ENCODE measurements at regions not wholly inside any gene's neighbourhood (a gene's known extent, or its start where the extent isn't known, plus 50 kb on each side); places are given as distances from the start of the nearest gene placed in this dataset.

GRCh38 chr5:173790836-173791546 lies 97.2 kb upstream of the CPEB4 start:
- DNase-seq (ENCODE audit: low read depth in 1 of 2, low spot score in 2 of 2) (no peak), FAIRE-seq (no peak)
- Histone ChIP-seq H2AK5ac (ENCODE audit: low read depth, low read length) (no peak overlapping the region), H3K79me2 (ENCODE audit: control insufficient read depth in 1 of 2, insufficient read depth in 2 of 2, low read length in 2 of 2) (no peaks in the 10 kb centered on the region), H3K18ac (ENCODE audit: extremely low read depth, low read length) (no peak overlapping the region), H3K23me2 (ENCODE audit: low read depth, low read length) (no peaks in the 10 kb centered on the region), H2BK5ac (ENCODE audit: low read depth, low read length) (no peak overlapping the region), H3K14ac (ENCODE audit: insufficient read length) (no peak overlapping the region), H2BK120ac (replicated peaks; ENCODE audit: low read depth, low read length) (no peak overlapping the region), H3K9ac (replicated peaks in 1 of 4; ENCODE audit: extremely low read depth in 1 of 4, low read depth in 3 of 4, low read length in 3 of 4) (no peak overlapping the region), H2BK15ac (ENCODE audit: low read length) (0 out of 2 replicates have a peak overlapping the region, but pooled peaks have one; percentile 38), H4K5ac (ENCODE audit: insufficient read length, low read depth, low read length) (no peak overlapping the region), H3K4me2 (ENCODE audit: insufficient read depth in 1 of 2, low read depth in 2 of 2, low read length in 2 of 2) (no peak overlapping the region), H3K27ac (ENCODE audit: low read depth, low read length) (no peak overlapping the region), H2AFZ (ENCODE audit: low read length) (peak overlapping the region; percentile 91), H4K20me1 (replicated peaks in 1 of 2; ENCODE audit: control insufficient read depth in 1 of 2, insufficient read depth in 2 of 2, low read length in 2 of 2) (no peaks in the 10 kb centered on the region), H3K4me3 (ENCODE audit: extremely low read depth in 1 of 4, insufficient read depth in 2 of 4, low read depth in 3 of 4, low read length in 4 of 4) (no peak overlapping the region), H2BK20ac (ENCODE audit: low read length) (no peak overlapping the region), H2BK12ac (ENCODE audit: low read depth, low read length) (no peak overlapping the region), H4K91ac (replicated peaks; ENCODE audit: insufficient read length, low read length) (no peak overlapping the region), H4K8ac (ENCODE audit: extremely low read depth, insufficient read depth, low read length) (no peak overlapping the region), H3K9me3 (ENCODE audit: insufficient read depth in 2 of 2, low read depth in 1 of 2, low read length in 1 of 2) (no peaks in the 10 kb centered on the region), H3K4ac (replicated peaks; ENCODE audit: insufficient read length, low read depth, low read length) (no peak overlapping the region), H3K56ac (replicated peaks; ENCODE audit: insufficient read length, low read depth, low read length) (no peak overlapping the region), H3K36me3 (ENCODE audit: control insufficient read depth in 2 of 4, insufficient read depth in 4 of 4, low read length in 3 of 4) (no peaks in the 10 kb centered on the region; a peak in 2 of 8 replicates), H3K27me3 (replicated peaks in 1 of 4; ENCODE audit: control insufficient read depth in 3 of 4, extremely low read depth in 1 of 4, insufficient read depth in 3 of 4, low read length in 3 of 4) (no peaks in the 10 kb centered on the region), H3K23ac (ENCODE audit: insufficient read length) (no peak overlapping the region), H3K79me1 (ENCODE audit: low read depth, low read length) (no peaks in the 10 kb centered on the region), H3K4me1 (replicated peaks in 1 of 4; ENCODE audit: control insufficient read depth in 3 of 4, insufficient read depth in 4 of 4, low read length in 3 of 4) (peaks cover 0 to 6% (median 1%) of the 10 kb centered on the region in 4 experiments; a peak in 5 of 7 replicates)
- CTCF ChIA-PET (ENCODE audit: partially characterized antibody): interaction anchor here (0.9 to 3.1 kb wide), 7 partner anchors 32 to 182 kb away, joined by 3 to 9 read pairs (median 4); no protein-coding TSS in a partner anchor
- TF ChIP-seq SP2 (IDR thresholded peaks at IDR 0.05; ENCODE audit: low read length): no peak
- TF ChIP-seq TBP (IDR thresholded peaks at IDR 0.05; ENCODE audit: low read depth, low read length): no peak
- no peak for TF ChIP-seq YY1 (IDR thresholded peaks at IDR 0.05; ENCODE audit: low read depth, low read length)
- TF ChIP-seq CREB1 (IDR thresholded peaks at IDR 0.05): no peak
- TF ChIP-seq KDM5A (IDR thresholded peaks at IDR 0.05; ENCODE audit: low read length): no peak
- no peak for TF ChIP-seq RXRA (IDR thresholded peaks at IDR 0.05; ENCODE audit: insufficient read depth, low read depth, low read length)
- WGBS, 2 experiments (ENCODE audit: extremely low coverage in 1 of 2, insufficient coverage in 1 of 2, insufficient read length in 1 of 2, insufficient replicate concordance in 2 of 2, low coverage in 1 of 2, low lambda C conversion rate in 2 of 2, missing lambda C conversion rate in 1 of 2): 94% methylated on average over 13 of the region's 13 CpGs; no CpG with 5 or more reads in 1 of the 2 experiments
- POLR2A ChIA-PET (ENCODE audit: partially characterized antibody): no interaction called here
